ENCODE measurements at regions not wholly inside any gene's neighbourhood (a gene's known extent, or its start where the extent isn't known, plus 50 kb on each side); places are given as distances from the start of the nearest gene placed in this dataset.

- DNase-seq: no peak
Measured at GRCh38 chr18:39521164-39521563, 1955.6 kb upstream of the CELF4 start.

DNA sequence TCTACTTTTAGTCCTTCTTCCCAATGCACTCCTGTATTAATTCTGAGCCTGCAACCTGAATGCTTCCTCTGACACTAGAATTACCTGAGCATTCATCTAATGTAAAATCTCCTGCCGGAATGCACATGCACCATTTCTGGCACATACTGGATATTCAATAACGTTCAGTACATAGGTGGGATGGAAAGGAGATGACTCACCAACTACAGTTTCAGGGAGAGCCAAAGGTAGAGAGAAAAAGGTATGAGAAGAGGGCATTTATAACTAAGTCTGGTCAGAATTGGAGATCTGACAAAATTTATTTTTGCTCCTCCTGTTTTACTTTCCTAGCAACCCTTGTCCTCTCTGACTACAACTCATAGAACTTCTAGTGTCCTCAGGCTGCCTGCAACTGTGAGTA is 1954.1 kb upstream of the CELF4 start:
- no peak for DNase-seq

DNA sequence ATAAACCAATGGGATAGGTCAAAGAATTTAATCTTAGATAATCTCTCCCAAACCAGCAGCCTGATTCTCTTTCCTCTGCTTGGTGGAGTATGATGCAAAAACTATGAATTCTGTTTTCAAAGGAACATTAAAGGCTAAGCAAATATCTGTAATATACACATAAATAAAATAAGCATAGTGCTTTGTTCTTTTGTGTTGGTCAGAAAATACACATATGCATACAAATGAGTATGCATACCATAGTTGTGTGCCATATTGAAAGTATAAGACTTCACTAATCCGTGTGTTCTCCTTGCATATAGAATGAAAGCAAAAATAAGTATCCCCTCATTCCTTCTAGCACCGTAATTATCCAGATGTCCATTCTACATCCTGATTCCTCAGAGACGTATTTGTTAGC is 1949.7 kb upstream of the CELF4 start:
- DNase-seq: no peak

DNA sequence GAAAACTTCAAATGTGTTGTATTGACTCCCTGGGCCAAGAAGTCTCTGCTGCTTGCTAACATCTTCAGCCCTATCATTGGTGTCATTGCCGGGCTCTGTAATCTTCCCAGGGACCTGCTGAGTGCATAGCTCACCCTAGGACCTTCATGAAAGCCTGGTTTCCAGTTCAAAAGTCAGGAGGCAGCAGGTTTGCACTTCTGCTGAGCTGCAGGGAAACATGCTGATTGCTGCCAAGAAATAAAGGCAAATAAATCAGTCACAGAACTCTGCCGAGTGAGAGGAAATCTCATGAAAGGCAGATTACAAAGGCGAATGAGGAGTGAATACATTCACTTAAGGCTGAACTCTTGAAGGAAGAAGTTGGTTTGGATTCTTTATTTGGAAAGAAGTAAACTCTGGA is 1947.6 kb upstream of the CELF4 start:
- DNase-seq: no peak

DNA sequence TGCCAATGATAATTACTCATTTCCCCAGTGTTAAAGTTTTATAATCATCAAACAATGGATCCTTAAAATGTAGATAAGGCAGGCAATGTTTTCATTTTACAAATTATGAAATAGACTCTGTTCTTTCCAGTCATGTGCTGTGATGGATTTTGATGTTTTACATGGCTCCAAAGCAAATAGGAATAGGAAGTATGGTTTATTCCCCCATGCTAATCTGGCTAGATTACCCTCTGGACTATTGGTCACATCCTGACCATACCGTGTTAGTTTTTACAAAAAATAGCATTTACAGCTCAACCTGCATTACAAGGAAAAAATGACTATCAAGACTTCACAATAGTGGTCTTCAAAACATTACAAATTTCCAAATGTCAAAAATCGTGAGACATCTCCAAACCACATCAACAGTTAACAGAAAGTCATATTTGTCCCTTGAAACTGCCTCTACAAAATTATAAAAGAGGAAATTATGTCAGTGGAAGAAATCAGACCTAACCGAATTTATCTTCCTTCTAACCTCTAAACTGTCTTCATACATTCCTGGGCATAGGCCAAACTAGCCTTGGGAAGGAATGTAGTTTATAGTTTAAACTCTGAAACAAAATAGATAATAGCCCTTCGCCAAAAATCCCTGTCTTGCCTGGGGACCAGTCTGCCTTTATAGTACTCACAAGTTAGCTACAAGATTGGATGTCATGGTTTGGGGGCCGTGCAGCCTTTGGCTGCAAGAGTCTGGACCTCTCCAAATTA is 1941.2 kb upstream of the CELF4 start:
- DNase-seq: no peak

GRCh38 chr18:39500306-39500705 is 1934.7 kb upstream of the CELF4 start:
- DNase-seq: no peak

- no peak for DNase-seq
Measured at GRCh38 chr18:39497821-39498220, 1932.2 kb upstream of the CELF4 start.

DNA sequence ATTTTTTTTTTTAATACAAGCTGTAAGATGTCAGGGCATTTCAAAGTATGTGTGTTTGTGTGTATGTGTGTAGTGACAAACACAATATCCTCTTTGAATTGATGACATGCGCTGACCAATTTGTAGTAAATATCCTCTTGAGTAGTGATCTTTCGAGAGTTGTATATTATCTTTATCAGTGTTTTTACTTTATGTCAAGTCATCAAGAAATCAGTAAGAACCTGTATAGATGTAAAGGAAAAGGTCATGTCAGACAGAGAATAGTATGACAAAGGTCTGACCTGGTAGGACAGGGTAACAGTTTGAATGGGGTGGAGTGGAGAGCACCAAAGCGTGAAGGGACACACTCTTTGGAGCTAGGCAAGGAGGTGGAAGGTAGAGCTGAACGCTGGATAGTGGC is 1931.4 kb upstream of the CELF4 start:
- no peak for DNase-seq

DNA sequence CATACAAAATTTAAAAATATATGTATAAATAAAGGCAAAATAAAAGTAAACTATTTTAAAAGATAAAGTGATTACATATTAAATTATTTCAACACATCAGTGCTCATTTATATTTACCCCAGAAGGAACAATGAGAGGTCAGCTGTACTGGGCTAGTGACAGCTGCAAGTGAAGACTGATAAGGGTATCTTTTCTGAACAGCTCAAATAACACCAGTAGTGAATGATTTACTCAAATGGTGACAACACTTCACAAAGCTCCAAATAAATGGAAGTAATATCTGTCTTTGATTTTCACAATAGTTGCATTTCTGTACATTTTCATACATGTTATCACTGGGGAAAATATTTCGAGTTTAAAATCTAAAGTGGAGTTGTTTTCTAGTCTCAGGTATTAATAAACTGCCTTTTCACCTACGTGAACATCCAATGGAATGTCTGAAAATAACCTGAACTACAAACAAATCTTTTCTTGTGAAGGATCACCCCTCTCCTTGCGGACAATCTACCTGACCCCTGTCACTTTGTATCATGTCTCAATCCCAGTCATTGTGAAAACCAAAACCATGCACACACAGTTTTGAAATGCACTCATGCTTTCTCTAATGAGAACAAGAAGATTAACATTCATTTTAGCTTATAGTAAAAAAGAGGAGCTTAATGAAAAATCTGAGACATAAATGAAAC is 1928.8 kb upstream of the CELF4 start:
- no peak for DNase-seq

- DNase-seq: no peak
Measured at GRCh38 chr18:39491408-39491807, 1925.8 kb upstream of the CELF4 start.

DNA sequence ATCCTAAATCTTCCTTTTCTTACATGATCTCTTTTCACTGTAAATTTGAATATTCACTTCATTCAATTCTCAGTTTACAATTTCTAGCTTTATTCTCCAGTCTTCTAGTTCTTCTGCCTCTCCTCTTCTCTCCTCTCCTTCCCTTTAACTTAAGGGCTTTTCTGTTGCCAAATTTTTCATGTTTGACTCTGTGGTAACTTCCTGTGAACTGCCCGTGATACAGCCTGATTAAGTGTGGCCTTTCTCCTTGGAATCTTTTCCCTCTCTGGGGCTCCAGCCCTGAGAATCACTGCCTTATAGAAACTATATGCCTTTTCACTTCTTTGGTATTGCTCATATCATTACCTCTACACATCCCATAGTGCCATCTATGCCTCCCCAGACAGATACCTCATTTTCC is 1923.8 kb upstream of the CELF4 start:
- no peak for DNase-seq

DNA sequence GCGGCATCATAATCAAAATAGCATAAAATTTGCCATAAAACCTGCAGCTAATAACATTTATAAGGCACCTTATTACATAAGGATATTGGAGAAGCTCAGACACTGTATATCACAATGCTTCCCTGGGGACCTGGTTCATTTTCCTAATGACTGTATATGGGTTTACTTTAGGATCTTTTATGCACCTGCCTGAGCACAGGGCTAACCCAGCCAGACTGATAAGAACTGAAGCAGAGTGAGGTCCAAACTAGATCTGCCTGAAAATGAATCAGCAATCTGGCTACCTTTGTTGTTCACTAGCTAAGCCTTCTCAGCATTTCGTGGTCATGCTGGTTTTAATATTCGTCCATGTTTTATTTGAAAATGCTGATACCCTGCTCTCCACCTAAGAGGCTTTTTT is 1922.3 kb upstream of the CELF4 start:
- no peak for DNase-seq

DNA sequence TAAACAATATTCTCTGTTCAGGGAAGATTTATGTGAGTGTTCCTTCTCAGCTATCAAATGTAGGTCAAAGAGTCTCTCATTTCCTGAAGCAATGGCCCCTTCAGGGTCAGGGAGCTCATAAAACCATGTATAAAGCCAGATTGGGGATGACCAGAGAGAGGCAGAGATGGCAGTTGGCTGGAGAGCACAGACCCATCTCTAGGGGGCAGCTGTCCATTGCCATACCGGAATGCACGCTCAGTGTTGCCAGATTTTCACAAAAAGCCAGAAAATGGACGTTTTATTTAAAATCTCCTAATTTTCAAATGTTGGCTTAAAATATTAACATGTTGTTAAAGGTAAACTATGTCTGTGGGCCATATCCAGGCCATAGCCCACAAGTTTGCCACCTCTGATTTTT is 1920.7 kb upstream of the CELF4 start:
- DNase-seq: no peak

DNA sequence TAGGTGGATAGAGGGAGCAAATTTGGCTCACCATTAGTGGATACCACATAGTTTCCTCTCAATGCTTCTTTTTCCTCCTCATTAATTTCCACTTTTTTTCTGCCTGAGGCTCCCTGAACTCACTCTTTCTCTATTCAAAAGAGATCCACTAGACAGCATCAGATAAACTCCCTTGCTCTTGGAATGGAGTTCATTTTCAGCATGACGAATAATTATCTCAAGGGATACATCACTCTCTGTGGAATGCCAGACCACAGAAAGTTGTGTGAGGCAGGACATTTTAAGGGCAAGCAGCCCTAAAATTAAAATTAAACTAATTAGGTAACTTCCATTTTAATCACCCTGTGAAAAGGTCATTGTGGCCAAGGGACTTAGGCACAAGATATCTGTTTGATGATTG is 1920.1 kb upstream of the CELF4 start:
- no peak for DNase-seq

- DNase-seq: no peak
Measured at GRCh38 chr18:39481281-39481680, 1915.7 kb upstream of the CELF4 start.

GRCh38 chr18:39480494-39481195 is 1915.0 kb upstream of the CELF4 start:
- DNase-seq: no peak

- no peak for DNase-seq
Measured at GRCh38 chr18:39464006-39464405, 1898.4 kb upstream of the CELF4 start.

DNA sequence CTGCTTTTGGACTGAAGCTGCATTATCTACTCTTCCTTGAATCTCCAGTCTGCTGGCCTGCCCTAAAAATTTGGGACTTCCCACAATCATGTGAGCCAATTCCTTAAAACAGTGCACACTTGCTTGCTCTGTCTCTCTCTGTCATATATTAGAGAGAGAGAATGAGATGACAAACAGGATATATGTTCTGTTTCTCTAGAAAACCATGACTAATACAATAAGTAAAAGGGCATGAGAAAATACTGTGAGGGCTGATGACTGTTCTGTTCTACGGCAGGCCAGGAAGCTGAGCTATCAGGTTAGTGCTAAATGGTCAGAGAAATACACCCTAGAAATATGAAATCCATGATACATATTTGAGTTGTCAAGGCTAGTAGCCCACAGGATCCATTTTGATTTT is 1896.8 kb upstream of the CELF4 start:
- no peak for DNase-seq

GRCh38 chr18:39460136-39460535 is 1894.5 kb upstream of the CELF4 start:
- DNase-seq: no peak

DNA sequence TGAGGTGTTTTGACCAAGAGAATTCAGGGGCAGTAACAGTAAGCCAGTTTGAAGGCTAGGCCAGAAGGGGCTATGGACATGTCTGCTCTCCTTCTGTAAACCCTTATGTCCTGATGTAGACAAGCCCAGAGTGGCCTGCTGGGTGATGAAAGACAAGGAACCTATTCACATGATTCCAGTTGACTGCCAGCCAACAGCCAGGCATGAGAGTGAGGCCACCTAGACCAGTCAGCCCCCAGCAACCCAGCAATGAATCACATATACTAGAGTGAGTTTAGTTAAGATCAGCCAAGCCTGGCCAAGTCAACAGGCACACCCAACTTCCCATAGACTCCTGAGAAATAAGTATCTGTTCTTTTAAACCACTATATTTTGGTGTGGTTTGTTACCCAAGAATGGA is 1889.7 kb upstream of the CELF4 start:
- no peak for DNase-seq

DNA sequence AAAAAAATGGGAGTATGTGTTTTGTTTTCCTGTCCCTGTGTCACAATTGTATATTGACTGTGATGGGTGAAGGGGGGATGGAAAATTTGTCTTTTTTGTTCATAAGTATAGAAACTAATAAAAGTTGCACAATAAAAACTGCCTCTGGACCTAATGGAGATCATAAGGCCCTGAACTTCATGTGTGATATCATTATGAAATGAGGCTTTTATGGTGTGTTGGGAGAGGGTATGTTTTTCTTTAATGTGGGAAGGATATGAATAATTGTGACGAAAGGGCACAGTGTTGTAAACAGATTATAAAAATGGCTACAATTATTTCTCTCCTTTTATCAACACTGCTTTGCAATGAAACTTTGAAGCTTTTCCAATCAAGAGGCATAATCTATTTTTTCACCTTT is 1889.3 kb upstream of the CELF4 start:
- no peak for DNase-seq

- no peak for DNase-seq
Measured at GRCh38 chr18:39453882-39454281, 1888.3 kb upstream of the CELF4 start.

GRCh38 chr18:39453356-39453755 is 1887.8 kb upstream of the CELF4 start:
- no peak for DNase-seq

DNA sequence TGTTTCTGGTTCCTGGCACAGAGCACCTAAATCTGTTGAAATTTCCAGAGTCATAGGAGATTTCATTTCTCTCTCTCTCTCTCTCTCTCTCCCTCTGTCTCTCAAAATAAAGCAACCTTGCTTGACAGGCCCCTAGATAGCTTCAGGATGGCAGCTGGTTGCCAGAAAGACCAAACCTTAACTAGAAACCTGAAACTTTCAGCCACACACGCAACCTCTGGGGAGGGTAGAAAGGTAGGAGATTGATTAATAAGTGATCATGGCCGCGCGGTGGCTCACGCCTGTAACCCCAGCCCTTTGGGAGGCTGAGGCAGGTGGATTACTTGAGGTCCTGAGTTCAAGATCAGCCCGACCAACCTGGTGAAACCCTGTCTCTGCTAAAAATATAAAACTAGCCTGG is 1885.4 kb upstream of the CELF4 start:
- no peak for DNase-seq
